GM03348 (cell line): ENCODE measurements at regions not wholly inside any gene's neighbourhood (a gene's known extent, or its start where the extent isn't known, plus 50 kb on each side); places are given as distances from the start of the nearest gene placed in this dataset.
A peak's percentile ranks its signal among the peaks of the same experiment; 100 is the strongest.

Source experiments
- DNase-seq: peaks from one replicate; pipeline ENCODE4 v3.0.0; 2012; ENCODE audit warnings: low spot score

- DNase-seq = no peak
Observed at GRCh38 chr1:218991089-218991488, 182.6 kb upstream of the LYPLAL1 start.

- no peak for DNase-seq
Observed at GRCh38 chr1:218994615-218995014, 179.1 kb upstream of the LYPLAL1 start.

GRCh38 chr1:218995091-218995665 is 178.5 kb upstream of the LYPLAL1 start:
- no peak for DNase-seq

DNA sequence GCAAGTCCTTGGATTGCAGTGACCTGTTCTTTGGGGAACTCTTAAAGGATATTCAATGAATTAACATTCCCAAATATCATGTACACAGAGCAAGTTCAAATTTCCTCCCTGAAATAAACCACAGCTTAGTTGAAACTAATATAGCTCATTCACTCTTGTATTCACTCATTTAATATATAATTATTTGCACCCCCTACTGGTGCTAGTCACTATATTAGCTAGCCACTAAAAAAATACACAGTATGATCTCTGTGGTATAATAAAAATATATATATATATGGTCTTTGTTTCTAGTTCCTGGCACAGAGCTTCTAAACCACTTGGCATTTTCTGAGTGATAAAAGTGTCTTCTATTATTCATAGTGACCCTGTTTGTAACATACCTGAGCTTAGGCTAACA is 177.3 kb upstream of the LYPLAL1 start:
- DNase-seq = peak; percentile 5

GRCh38 chr1:219000005-219000404 is 173.7 kb upstream of the LYPLAL1 start:
- no peak for DNase-seq

DNA sequence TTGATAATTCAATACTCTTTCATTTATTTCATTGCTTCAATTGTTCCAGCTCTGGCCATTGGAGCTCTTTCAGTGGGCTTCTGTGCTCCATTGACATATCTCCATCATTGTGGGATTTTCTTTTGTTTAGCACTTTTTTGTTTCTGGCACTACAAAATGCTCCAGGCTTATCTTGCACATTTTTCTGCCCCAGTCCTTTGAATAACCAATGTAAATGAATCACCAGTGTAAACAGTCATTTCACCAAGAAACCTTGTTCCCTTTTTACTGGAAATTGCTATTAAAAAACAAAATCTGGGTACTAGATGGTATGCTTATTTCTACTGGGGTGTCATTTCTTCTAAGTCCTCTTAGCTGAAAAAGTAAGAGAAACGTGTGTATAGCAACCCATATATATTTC is 173.0 kb upstream of the LYPLAL1 start:
- no peak for DNase-seq

GRCh38 chr1:219010720-219011119 is 163.0 kb upstream of the LYPLAL1 start:
- DNase-seq = no peak

GRCh38 chr1:219020386-219020785 is 153.3 kb upstream of the LYPLAL1 start:
- DNase-seq = no peak

- no peak for DNase-seq
Observed at GRCh38 chr1:219020846-219021245, 152.8 kb upstream of the LYPLAL1 start.

- no peak for DNase-seq
Observed at GRCh38 chr1:219027146-219027673, 146.5 kb upstream of the LYPLAL1 start.

DNA sequence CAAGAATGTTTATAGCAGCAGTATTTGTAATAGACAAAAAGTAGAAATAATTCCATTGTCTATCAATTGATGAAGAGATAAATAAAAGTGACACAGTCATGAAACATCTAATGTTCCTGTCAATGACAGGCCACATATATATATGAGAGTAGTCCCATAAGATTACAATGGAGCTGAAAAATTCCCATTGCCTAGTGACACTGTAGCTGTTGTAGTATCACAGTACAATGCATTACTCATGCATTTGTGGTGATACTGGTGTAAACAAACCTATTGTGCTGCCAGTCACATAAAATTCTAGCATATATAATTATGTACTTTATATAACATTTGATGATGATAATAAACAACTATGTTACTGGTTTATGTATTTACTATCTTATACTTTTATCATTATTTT is 141.9 kb upstream of the LYPLAL1 start:
- DNase-seq = no peak

GRCh38 chr1:219038398-219038797 is 135.3 kb upstream of the LYPLAL1 start:
- DNase-seq = no peak

DNA sequence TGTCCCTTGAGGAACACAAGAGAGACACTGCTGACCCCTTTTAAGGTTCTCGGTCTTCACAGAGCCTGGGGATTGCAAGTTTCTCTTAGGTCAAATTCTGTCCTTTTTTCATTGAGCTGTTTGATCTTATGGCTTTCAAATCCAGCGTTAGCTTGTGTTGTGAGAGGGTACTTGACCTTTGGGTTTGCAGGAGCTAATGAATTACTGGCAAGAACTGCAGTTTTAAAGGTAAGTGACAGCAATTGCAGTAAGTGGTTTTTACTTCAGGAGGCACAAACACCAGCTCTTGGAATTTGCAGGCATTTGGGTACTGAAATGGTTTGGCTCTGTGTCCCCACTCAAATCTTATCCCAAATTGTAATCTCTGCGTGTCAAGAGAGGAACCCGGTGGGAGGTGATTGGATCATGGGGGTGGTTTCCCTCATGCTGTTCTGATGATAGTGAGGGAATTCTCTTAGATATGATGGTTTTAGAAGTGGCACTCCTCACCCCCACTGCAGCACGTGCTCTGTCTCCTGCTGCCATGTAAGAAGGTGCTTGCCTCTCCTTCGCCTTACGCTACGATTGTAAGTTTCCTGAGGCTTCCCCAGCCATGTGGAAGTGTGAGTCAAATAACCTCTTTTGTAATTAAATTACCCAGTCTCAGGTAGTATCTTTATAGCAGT is 134.5 kb upstream of the LYPLAL1 start:
- no peak for DNase-seq

GRCh38 chr1:219039682-219040154 is 134.0 kb upstream of the LYPLAL1 start:
- no peak for DNase-seq

DNA sequence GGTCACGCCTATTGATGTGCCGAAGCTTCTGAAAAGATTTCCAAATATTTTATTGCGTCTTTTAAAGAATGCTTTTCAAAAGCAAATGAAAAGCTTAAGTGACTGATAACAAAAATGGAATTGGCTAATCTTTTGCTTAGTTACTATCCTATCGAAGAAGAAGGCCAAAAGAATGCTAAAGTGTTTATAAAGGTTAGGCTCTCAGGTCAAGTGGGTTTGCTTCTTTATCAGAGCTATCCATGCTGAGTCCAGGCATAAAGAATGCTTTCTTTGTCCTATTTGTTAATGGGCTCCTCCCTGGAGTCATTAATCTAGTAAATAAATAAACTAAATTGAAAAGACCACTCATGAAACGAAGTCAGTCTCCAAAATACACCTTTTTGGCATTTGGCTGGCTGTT is 133.4 kb upstream of the LYPLAL1 start:
- no peak for DNase-seq

DNA sequence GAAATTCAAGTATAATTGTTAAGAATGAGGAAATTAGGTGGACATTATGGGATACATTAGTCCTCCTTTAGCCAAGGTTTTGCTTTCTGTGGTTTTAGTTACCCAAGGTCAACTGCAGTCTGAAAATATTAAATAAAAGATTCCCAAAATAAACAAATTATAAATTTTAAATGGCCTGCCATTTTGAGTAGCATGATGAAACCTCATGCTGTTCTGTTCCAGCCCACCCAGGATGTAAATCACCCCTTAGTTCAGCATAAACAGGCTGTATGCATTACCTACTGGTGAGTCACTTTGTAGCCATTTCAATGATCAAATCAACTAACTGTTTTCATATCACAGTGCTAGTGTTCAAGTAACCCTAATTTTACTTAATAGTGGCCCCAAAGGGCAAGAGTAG is 132.5 kb upstream of the LYPLAL1 start:
- peak; percentile 5 for DNase-seq

- no peak for DNase-seq
Observed at GRCh38 chr1:219041818-219042217, 131.9 kb upstream of the LYPLAL1 start.

- no peak for DNase-seq
Observed at GRCh38 chr1:219042769-219043168, 130.9 kb upstream of the LYPLAL1 start.

- no peak for DNase-seq
Observed at GRCh38 chr1:219045246-219045645, 128.4 kb upstream of the LYPLAL1 start.

- DNase-seq = no peak
Observed at GRCh38 chr1:219049501-219049900, 124.2 kb upstream of the LYPLAL1 start.

DNA sequence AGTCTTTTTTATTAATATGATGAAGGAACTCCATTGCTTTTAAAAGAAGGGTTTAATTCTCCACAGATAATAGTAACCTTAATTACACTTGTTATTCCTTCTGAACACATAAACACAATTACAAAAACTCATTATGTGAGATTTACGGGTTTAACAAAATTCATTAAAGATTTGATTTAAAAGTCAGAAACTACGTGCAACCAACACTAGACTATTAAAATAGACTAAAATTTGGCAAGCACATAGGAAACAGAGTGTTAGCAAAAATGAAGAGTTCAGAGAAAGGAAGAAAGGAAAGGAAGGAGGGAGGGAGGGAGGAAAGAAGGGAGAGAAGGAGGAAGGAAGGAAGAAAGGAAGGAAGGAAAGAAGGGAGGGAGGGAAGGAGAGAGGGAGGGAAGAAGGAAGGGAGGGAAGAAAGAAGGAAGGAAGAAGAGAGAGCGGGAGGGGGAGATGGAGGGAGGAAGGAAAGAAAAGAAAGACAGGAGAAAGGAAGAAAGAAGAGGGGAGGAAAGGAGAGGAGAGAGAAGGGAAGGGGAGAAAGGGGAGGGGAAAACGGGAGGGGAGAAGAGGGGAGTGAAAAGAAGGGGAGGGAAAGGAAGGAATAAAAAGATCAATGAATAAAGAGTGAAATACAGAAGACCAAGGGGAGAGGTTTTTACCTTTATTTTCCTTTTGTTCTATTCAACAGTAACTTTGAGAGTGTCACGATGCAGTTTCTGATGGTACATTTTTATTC is 123.4 kb upstream of the LYPLAL1 start:
- no peak for DNase-seq

DNA sequence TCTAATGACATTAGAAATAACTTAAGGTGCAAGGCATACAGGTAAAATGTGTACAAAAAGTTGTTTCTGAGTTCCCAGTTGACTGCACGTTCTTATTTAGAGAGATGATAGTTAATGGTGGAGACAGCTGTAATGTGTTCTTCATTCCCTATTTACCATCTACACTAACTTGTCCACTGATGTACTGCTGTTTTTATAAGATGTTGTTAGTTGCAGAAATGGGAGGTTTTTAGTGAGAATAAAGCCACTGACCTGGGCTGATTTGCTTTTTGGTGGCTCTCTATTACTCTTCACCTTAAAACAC is 122.9 kb upstream of the LYPLAL1 start:
- DNase-seq = no peak

- DNase-seq = no peak
Observed at GRCh38 chr1:219051547-219051946, 122.1 kb upstream of the LYPLAL1 start.
